ENCODE measurements at regions not wholly inside any gene's neighbourhood (a gene's known extent, or its start where the extent isn't known, plus 50 kb on each side); places are given as distances from the start of the nearest gene placed in this dataset.

DNA sequence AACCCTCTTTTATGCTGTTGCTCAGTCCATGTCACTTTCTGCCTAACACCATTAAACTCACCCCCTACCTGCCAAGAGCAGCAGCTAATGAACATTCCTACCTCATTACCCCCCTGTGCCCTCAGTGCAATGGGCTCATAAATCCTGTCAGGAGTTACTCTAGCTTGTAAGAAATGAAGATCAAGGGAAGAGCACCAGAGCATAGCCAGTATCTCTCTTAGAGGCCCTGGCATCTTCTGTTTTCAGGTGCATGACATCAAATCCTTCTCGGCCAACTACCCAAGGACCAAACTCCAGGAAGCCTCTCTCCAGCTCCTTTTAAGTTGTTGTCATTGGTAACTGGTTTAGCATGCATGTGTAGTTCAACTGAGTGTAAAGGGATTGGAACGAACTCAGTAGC, 75.1 kb downstream of the FOXI2 start:
- peaks cover 3% of the 10 kb centered on the region for H3K4me1 Mint-ChIP-seq (ENCODE audit: unreplicated experiment)
- no peaks in the 10 kb centered on the region for H3K36me3 Mint-ChIP-seq
- no peak overlapping the region for H3K4me3 Mint-ChIP-seq
- DNase-seq (ENCODE audit: extremely low spot score, unreplicated experiment) = no peak
- no peak for TF ChIP-seq CTCF (conservative IDR thresholded peaks at IDR 0.05)
- H3K9me3 Mint-ChIP-seq = no peaks in the 10 kb centered on the region
- no peak overlapping the region for H3K27ac Mint-ChIP-seq
- peaks cover 20% of the 10 kb centered on the region for H3K27me3 Mint-ChIP-seq

GRCh38 chr10:127813290-127813689, 76.3 kb downstream of the FOXI2 start:
- Mint-ChIP-seq H3K9me3 (no peaks in the 10 kb centered on the region), H3K36me3 (no peaks in the 10 kb centered on the region), H3K4me3 (no peak overlapping the region), H3K27ac (no peak overlapping the region), H3K4me1 (ENCODE audit: unreplicated experiment) (peaks cover 3% of the 10 kb centered on the region), H3K27me3 (peaks cover 22% of the 10 kb centered on the region)
- DNase-seq (ENCODE audit: extremely low spot score, unreplicated experiment) = no peak
- peak; percentile 68 for TF ChIP-seq CTCF (conservative IDR thresholded peaks at IDR 0.05)

- H3K4me1 Mint-ChIP-seq (ENCODE audit: unreplicated experiment) = peaks cover 3% of the 10 kb centered on the region
- peak; percentile 65 for TF ChIP-seq CTCF (conservative IDR thresholded peaks at IDR 0.05)
- no peak overlapping the region for H3K4me3 Mint-ChIP-seq
- no peaks in the 10 kb centered on the region for H3K36me3 Mint-ChIP-seq
- DNase-seq (ENCODE audit: extremely low spot score, unreplicated experiment) = no peak
- no peaks in the 10 kb centered on the region for H3K9me3 Mint-ChIP-seq
- H3K27me3 Mint-ChIP-seq = peaks cover 21% of the 10 kb centered on the region
- H3K27ac Mint-ChIP-seq = no peak overlapping the region
Measured at GRCh38 chr10:127815147-127815546, 77.6 kb downstream of the CLRN3 start.

DNA sequence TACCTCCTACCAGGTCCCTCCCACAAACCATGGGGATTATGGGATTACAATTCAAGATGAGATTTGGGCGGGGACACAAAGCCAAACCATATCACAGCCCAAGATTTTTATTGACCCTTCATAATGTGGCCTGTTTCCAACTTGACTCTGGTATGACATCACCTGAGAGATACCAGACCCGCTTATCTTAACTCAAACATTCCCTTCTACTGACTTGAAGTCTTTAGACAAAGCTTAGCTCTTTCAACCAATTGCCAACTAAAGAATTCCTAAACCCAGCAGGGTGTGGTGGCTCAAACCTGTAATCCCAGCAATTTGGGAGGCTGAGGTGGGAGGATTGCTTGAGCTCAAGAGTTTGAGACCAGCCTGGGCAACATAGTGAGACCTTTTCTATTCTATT, 67.9 kb downstream of the CLRN3 start:
- no peak for DNase-seq (ENCODE audit: extremely low spot score, unreplicated experiment)
- Mint-ChIP-seq H3K36me3 (no peaks in the 10 kb centered on the region), H3K27ac (no peak overlapping the region), H3K4me3 (no peak overlapping the region), H3K27me3 (peaks cover 7% of the 10 kb centered on the region), H3K4me1 (ENCODE audit: unreplicated experiment) (peaks cover 4% of the 10 kb centered on the region), H3K9me3 (peaks cover 10% of the 10 kb centered on the region)
- TF ChIP-seq CTCF (conservative IDR thresholded peaks at IDR 0.05) = no peak

DNA sequence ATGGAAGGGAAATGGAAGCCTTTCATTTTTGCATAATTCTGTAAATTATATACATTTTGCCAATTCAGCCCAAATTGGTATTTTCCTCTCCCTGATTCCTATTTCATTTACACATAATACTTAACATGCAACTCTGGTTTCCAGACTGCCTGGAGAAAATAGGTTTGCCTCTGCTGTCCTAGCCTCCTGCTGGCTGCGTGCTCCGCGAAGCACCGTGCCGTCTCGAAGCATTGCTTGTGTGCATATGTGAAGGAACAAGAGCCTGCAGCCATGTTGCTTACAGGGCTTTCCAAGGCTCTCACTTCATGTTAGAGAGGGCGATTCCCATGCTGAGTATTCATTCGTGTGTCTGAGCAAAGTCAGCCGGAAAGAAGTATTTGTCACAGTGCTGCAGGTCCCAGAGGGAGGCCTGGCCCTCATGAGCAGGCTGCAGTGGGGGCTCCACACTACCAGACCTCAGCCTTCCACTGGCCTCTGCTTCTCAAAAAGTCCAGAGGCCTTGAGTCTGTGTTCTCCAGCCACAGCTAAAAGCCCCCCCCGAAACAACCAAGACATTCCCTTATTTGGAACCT, 66.5 kb downstream of the CLRN3 start:
- Mint-ChIP-seq H3K4me1 (ENCODE audit: unreplicated experiment) (peaks cover 4% of the 10 kb centered on the region), H3K36me3 (no peaks in the 10 kb centered on the region), H3K9me3 (peaks cover 10% of the 10 kb centered on the region), H3K27ac (no peak overlapping the region), H3K27me3 (peaks cover 14% of the 10 kb centered on the region), H3K4me3 (no peak overlapping the region)
- DNase-seq (ENCODE audit: extremely low spot score, unreplicated experiment) = no peak
- TF ChIP-seq CTCF (conservative IDR thresholded peaks at IDR 0.05) = no peak

Measured in type B pancreatic cell (in vitro differentiated cells).